ENCODE measurements at regions not wholly inside any gene's neighbourhood (a gene's known extent, or its start where the extent isn't known, plus 50 kb on each side); places are given as distances from the start of the nearest gene placed in this dataset.

GRCh38 chr2:83786140-83786539 is 672.9 kb downstream of the SUCLG1 start:
- no peak for DNase-seq (ENCODE audit: low spot score)

GRCh38 chr2:83784947-83785346 is 674.1 kb downstream of the SUCLG1 start:
- DNase-seq (ENCODE audit: low spot score), result no peak

GRCh38 chr2:83784315-83784714 is 674.8 kb downstream of the SUCLG1 start:
- DNase-seq (ENCODE audit: low spot score), result no peak

GRCh38 chr2:83782122-83782521 is 677.0 kb downstream of the SUCLG1 start:
- DNase-seq (ENCODE audit: low spot score), result no peak

- DNase-seq (ENCODE audit: low spot score), result no peak
Measured at GRCh38 chr2:83764447-83765005, 694.6 kb downstream of the SUCLG1 start.

GRCh38 chr2:83757329-83757728 is 701.8 kb downstream of the SUCLG1 start:
- DNase-seq (ENCODE audit: low spot score), result no peak

GRCh38 chr2:83756219-83756618 is 702.9 kb downstream of the SUCLG1 start:
- no peak for DNase-seq (ENCODE audit: low spot score)

GRCh38 chr2:83747141-83747540 is 711.9 kb downstream of the SUCLG1 start:
- DNase-seq (ENCODE audit: low spot score), result no peak

GRCh38 chr2:83744855-83745254 is 714.2 kb downstream of the SUCLG1 start:
- DNase-seq (ENCODE audit: low spot score), result no peak

- no peak for DNase-seq (ENCODE audit: low spot score)
Measured at GRCh38 chr2:83742117-83742782, 716.8 kb downstream of the SUCLG1 start.

GRCh38 chr2:83730223-83730622 is 728.9 kb downstream of the SUCLG1 start:
- DNase-seq (ENCODE audit: low spot score), result no peak

- DNase-seq (ENCODE audit: low spot score), result no peak
Measured at GRCh38 chr2:83725735-83726134, 733.3 kb downstream of the SUCLG1 start.

GRCh38 chr2:83705146-83705545 is 753.9 kb downstream of the SUCLG1 start:
- no peak for DNase-seq (ENCODE audit: low spot score)

GRCh38 chr2:83703598-83703997 is 755.5 kb downstream of the SUCLG1 start:
- no peak for DNase-seq (ENCODE audit: low spot score)

GRCh38 chr2:83696838-83697237 is 762.2 kb downstream of the SUCLG1 start:
- DNase-seq (ENCODE audit: low spot score), result no peak

- no peak for DNase-seq (ENCODE audit: low spot score)
Measured at GRCh38 chr2:83695530-83695929, 763.5 kb downstream of the SUCLG1 start.

GRCh38 chr2:83695037-83695436 is 764.0 kb downstream of the SUCLG1 start:
- DNase-seq (ENCODE audit: low spot score), result no peak

GRCh38 chr2:83689402-83689801 is 769.7 kb downstream of the SUCLG1 start:
- DNase-seq (ENCODE audit: low spot score), result no peak

- no peak for DNase-seq (ENCODE audit: low spot score)
Measured at GRCh38 chr2:83686863-83687262, 772.2 kb downstream of the SUCLG1 start.

- no peak for DNase-seq (ENCODE audit: low spot score)
Measured at GRCh38 chr2:83674050-83674449, 785.0 kb downstream of the SUCLG1 start.

- no peak for DNase-seq (ENCODE audit: low spot score)
Measured at GRCh38 chr2:83665894-83666293, 793.2 kb downstream of the SUCLG1 start.

- no peak for DNase-seq (ENCODE audit: low spot score)
Measured at GRCh38 chr2:83665154-83665553, 793.9 kb downstream of the SUCLG1 start.

GRCh38 chr2:83661711-83662110 is 797.4 kb downstream of the SUCLG1 start:
- no peak for DNase-seq (ENCODE audit: low spot score)

GRCh38 chr2:83654091-83654611 is 804.9 kb downstream of the SUCLG1 start:
- DNase-seq (ENCODE audit: low spot score), result no peak

Data from hematopoietic multipotent progenitor cell treated with erythropoietin and hydrocortisone succinate and interleukin-3 and kit ligand, for 15 days (in vitro differentiated cells).